A673 (cell line): ENCODE measurements at regions not wholly inside any gene's neighbourhood (a gene's known extent, or its start where the extent isn't known, plus 50 kb on each side); places are given as distances from the start of the nearest gene placed in this dataset.

Experiments
- BruUV-seq: library from RNA; stranded (reverse); fragments of 400-500 nt; replicated peaks from 2 replicates; lab custom pipeline; 2021; lab: Mats Ljungman, UMichigan
- CTCF ChIA-PET: fragments of 300-600 bp; sonication (Branson Sonifier 250); formaldehyde crosslinking; loops from one replicate; lab custom pipeline; 2022; ENCODE audit warnings: antibody characterized with exemption; lab: Charles Lee
- POLR2A ChIA-PET: fragments of 300-600 bp; sonication (Branson Sonifier 250); formaldehyde crosslinking; loops from one replicate; lab custom pipeline; 2022; ENCODE audit warnings: antibody characterized with exemption; ENCODE audit not compliant: low non-redundant PET; lab: Charles Lee
- DNase-seq: peaks from one replicate; pipeline ENCODE4 v3.0.0-alpha.2; 2015; ENCODE audit warnings: low spot score
- H3K27ac ChIP-seq: fragments of 200-600 bp; sonication (generic); 2 replicates; pipeline ENCODE4 v1.5.1; 2016; ENCODE audit warnings: mixed run types, low read depth, mild to moderate bottlenecking, mixed read lengths, antibody characterized with exemption, low read length; ENCODE audit not compliant: poor library complexity, severe bottlenecking
- H3K27me3 ChIP-seq: fragments of 200-600 bp; sonication (generic); replicated peaks from 2 replicates; pipeline ENCODE4 v1.6.1; 2017; ENCODE audit warnings: mixed run types, low read depth, mild to moderate bottlenecking, mixed read lengths, antibody characterized with exemption, low read length; ENCODE audit not compliant: insufficient read depth, poor library complexity
- H3K36me3 ChIP-seq: fragments of 200-600 bp; sonication (generic); 2 replicates; pipeline ENCODE4 v1.6.1; 2016; ENCODE audit warnings: mixed run types, mild to moderate bottlenecking, mixed read lengths, antibody characterized with exemption, low read length; ENCODE audit not compliant: insufficient read depth, poor library complexity, severe bottlenecking
- H3K4me1 ChIP-seq: fragments of 200-600 bp; sonication (generic); 2 replicates; pipeline ENCODE4 v1.6.1; 2017; ENCODE audit warnings: mixed run types, mild to moderate bottlenecking, mixed read lengths, antibody characterized with exemption, low read length; ENCODE audit not compliant: insufficient read depth, poor library complexity, severe bottlenecking
- H3K4me3 ChIP-seq: fragments of 200-600 bp; sonication (generic); 2 replicates; pipeline ENCODE4 v1.5.1; 2016; ENCODE audit warnings: low read depth, mixed run types, mild to moderate bottlenecking, mixed read lengths, low read length; ENCODE audit not compliant: poor library complexity, severe bottlenecking
- H3K9me3 ChIP-seq: fragments of 200-600 bp; sonication (generic); 2 replicates; pipeline ENCODE4 v1.6.1; 2016; ENCODE audit warnings: mixed run types, low read depth, mild to moderate bottlenecking, mixed read lengths, antibody characterized with exemption, low read length; ENCODE audit not compliant: poor library complexity, severe bottlenecking
- EZH2 ChIP-seq: fragments of 200-600 bp; sonication (generic); IDR thresholded peaks from 2 replicates; pipeline ENCODE4 v1.6.1; 2017; ENCODE audit warnings: borderline replicate concordance, low read depth, mild to moderate bottlenecking, mixed read lengths, antibody characterized with exemption, low read length; ENCODE audit not compliant: poor library complexity, severe bottlenecking
- intact Hi-C: fragments of 100-400 bp; cut with micrococcal nuclease; formaldehyde crosslinking; loops from one replicate; pipeline ENCODE4 v1.10.0; 2022; ENCODE audit not compliant: unreplicated experiment
- TF ChIP-seq, protein P1 (sequence below): fragments of 300-800, 200-600 bp; sonication (generic); conservative IDR thresholded peaks from 2 replicates; pipeline ENCODE4 v1.5.1; 2017; ENCODE audit warnings: low read depth, mild to moderate bottlenecking, antibody characterized with exemption, low read length, moderate library complexity, mixed read lengths

DNA sequence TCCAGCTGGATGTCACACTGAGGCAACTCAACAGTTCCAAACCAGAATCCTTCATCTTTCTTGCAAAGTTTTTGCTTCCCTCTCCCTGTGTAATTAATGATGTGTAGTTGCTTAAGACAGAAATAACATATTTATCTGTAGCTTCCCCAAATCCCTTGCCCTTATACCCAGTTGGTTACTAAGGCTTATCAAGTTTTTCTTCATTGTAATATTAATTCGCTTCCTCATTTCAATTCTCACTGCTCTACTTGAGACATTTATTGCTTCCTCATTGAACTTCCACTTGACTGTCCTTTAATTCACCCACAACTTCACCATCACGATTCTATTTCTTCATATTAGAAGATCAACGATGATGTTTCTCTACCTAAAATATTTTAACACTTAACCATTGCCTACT, 386.6 kb upstream of the CPEB2 start:
- Histone ChIP-seq H3K27me3 (no peaks in the 10 kb centered on the region), H3K27ac (no peak overlapping the region), H3K4me3 (no peak overlapping the region), H3K4me1 (peaks cover 3% of the 10 kb centered on the region), H3K9me3 (no peaks in the 10 kb centered on the region), H3K36me3 (no peaks in the 10 kb centered on the region)
- TF ChIP-seq, protein P1, sequence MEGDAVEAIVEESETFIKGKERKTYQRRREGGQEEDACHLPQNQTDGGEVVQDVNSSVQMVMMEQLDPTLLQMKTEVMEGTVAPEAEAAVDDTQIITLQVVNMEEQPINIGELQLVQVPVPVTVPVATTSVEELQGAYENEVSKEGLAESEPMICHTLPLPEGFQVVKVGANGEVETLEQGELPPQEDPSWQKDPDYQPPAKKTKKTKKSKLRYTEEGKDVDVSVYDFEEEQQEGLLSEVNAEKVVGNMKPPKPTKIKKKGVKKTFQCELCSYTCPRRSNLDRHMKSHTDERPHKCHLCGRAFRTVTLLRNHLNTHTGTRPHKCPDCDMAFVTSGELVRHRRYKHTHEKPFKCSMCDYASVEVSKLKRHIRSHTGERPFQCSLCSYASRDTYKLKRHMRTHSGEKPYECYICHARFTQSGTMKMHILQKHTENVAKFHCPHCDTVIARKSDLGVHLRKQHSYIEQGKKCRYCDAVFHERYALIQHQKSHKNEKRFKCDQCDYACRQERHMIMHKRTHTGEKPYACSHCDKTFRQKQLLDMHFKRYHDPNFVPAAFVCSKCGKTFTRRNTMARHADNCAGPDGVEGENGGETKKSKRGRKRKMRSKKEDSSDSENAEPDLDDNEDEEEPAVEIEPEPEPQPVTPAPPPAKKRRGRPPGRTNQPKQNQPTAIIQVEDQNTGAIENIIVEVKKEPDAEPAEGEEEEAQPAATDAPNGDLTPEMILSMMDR, result no peak
- TF ChIP-seq EZH2, result no peak
- BruUV-seq, result no TSS peak
- DNase-seq, result no peak
- POLR2A ChIA-PET, result no interaction called here
- intact Hi-C loops, result no loop called here
- CTCF ChIA-PET, result no interaction called here

GRCh38 chr4:14620567-14621141, 381.6 kb upstream of the CPEB2 start:
- Histone ChIP-seq H3K36me3 (no peaks in the 10 kb centered on the region), H3K4me3 (no peak overlapping the region), H3K4me1 (peaks cover 12% of the 10 kb centered on the region), H3K9me3 (no peaks in the 10 kb centered on the region), H3K27ac (no peak overlapping the region), H3K27me3 (no peaks in the 10 kb centered on the region)
- intact Hi-C loops, result no loop called here
- no TSS peak for BruUV-seq
- POLR2A ChIA-PET, result interaction anchor here (0.7 kb wide), 1 partner anchor 8 kb away, joined by 3 read pairs; no protein-coding TSS in a partner anchor
- TF ChIP-seq, protein P1, result no peak
- TF ChIP-seq EZH2, result no peak
- CTCF ChIA-PET, result no interaction called here
- no peak for DNase-seq

DNA sequence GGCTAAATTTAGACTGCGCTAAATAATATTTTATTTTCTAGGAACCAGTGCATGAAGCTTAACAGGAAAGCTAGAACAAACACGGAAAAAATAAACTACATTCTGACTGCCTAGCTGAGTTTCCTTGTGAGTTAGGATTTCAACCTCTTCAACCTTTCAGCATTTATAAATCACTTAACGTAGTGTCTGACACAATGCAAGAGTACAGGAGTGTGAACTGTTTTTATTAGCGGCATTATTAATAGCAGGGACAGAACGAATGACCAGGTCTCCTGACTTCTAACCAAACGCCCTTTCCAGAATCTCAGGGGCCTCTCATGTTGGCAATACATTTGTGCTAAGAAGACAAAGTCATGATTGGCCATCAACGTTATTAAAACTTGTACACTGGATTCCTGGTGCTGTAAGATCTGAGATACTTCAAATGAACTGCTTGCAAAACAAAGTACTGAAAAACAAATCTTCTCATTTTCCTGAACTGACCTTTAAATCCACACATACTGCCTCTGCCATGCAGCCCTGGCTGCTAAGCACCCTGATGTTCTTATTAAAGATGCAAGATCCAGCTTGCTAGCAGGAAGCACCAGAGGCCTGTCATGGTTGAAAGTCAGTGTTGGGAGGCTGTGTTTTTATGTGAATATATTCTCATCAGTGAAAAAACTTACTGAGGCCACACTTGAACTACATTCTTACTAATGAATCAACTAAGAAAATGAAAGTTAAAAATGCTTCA, 380.4 kb upstream of the CPEB2 start:
- no TSS peak for BruUV-seq
- TF ChIP-seq, protein P1, result no peak
- TF ChIP-seq EZH2, result no peak
- no peaks in the 10 kb centered on the region for H3K9me3 ChIP-seq
- peaks cover 9% of the 10 kb centered on the region for H3K4me1 ChIP-seq
- H3K27me3 ChIP-seq, result no peaks in the 10 kb centered on the region
- no peak overlapping the region for H3K4me3 ChIP-seq
- intact Hi-C loops, result no loop called here
- no peak for DNase-seq
- CTCF ChIA-PET, result no interaction called here
- POLR2A ChIA-PET, result no interaction called here
- H3K27ac ChIP-seq, result peak overlapping the region; percentile 16
- no peaks in the 10 kb centered on the region for H3K36me3 ChIP-seq
